ENCODE measurements at regions not wholly inside any gene's neighbourhood (a gene's known extent, or its start where the extent isn't known, plus 50 kb on each side); places are given as distances from the start of the nearest gene placed in this dataset.

GRCh38 chr14:71507681-71508080 lies 424.5 kb upstream of the RGS6 start:
- Histone ChIP-seq H2AFZ (ENCODE audit: low read depth, low read length, severe bottlenecking) (no peak overlapping the region), H3K9ac (ENCODE audit: low read length) (no peak overlapping the region), H3K4me3 (ENCODE audit: insufficient read depth, low read length, poor library complexity, severe bottlenecking) (no peak overlapping the region), H3K27me3 (ENCODE audit: low read length) (no peaks in the 10 kb centered on the region), H3K4me2 (ENCODE audit: low read depth, low read length, poor library complexity, severe bottlenecking) (no peak overlapping the region), H3K9me2 (replicated peaks; ENCODE audit: insufficient read depth, low read length) (no peaks in the 10 kb centered on the region), H3K9me3 (ENCODE audit: insufficient read depth, low read length) (no peaks in the 10 kb centered on the region), H3K27ac (ENCODE audit: low read depth, low read length) (no peak overlapping the region), H4K20me1 (ENCODE audit: low read depth, low read length) (no peaks in the 10 kb centered on the region), H3K36me3 (ENCODE audit: low read length) (no peaks in the 10 kb centered on the region), H3K79me2 (ENCODE audit: insufficient read depth, low read length) (no peaks in the 10 kb centered on the region), H3F3A (ENCODE audit: insufficient read depth) (no peaks in the 10 kb centered on the region)
- TF ChIP-seq CTCF (IDR thresholded peaks at IDR 0.05; ENCODE audit: insufficient read depth, low read length, poor library complexity, severe bottlenecking) (no peak), EZH2phosphoT487 (conservative IDR thresholded peaks at IDR 0.05; ENCODE audit: low read length) (no peak)

GRCh38 chr14:71508901-71509300 lies 423.3 kb upstream of the RGS6 start:
- H3K27ac ChIP-seq (ENCODE audit: low read depth, low read length): no peak overlapping the region
- no peak for TF ChIP-seq CTCF (IDR thresholded peaks at IDR 0.05; ENCODE audit: insufficient read depth, low read length, poor library complexity, severe bottlenecking)
- TF ChIP-seq EZH2phosphoT487 (conservative IDR thresholded peaks at IDR 0.05; ENCODE audit: low read length): no peak
- H4K20me1 ChIP-seq (ENCODE audit: low read depth, low read length): no peaks in the 10 kb centered on the region
- H3F3A ChIP-seq (ENCODE audit: insufficient read depth): no peaks in the 10 kb centered on the region
- no peaks in the 10 kb centered on the region for H3K36me3 ChIP-seq (ENCODE audit: low read length)
- H3K4me2 ChIP-seq (ENCODE audit: low read depth, low read length, poor library complexity, severe bottlenecking): no peak overlapping the region
- no peak overlapping the region for H3K4me3 ChIP-seq (ENCODE audit: insufficient read depth, low read length, poor library complexity, severe bottlenecking)
- H3K79me2 ChIP-seq (ENCODE audit: insufficient read depth, low read length): no peaks in the 10 kb centered on the region
- H3K27me3 ChIP-seq (ENCODE audit: low read length): no peaks in the 10 kb centered on the region
- H2AFZ ChIP-seq (ENCODE audit: low read depth, low read length, severe bottlenecking): no peak overlapping the region
- no peaks in the 10 kb centered on the region for H3K9me3 ChIP-seq (ENCODE audit: insufficient read depth, low read length)
- no peaks in the 10 kb centered on the region for H3K9me2 ChIP-seq (replicated peaks; ENCODE audit: insufficient read depth, low read length)
- no peak overlapping the region for H3K9ac ChIP-seq (ENCODE audit: low read length)

DNA sequence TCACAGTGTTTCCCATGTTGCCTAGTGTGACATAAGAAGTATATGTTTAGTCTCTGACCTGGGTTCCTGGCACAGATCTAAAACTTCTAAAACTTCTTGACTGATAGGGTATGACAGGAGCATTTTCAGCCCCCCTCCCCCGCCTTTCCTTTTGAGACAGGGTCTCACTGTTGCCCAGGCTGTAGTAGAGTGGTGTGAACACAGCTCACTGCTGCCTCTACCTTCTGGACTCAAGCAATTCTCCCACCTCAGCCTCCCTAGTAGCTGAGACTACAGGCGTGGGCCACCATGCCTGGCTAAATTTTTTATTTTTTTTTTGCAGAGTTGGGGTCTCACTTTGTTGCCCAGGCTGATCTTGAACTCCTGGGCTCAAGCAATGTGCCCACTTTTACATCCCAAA lies 421.1 kb upstream of the RGS6 start:
- Histone ChIP-seq H3K4me2 (ENCODE audit: low read depth, low read length, poor library complexity, severe bottlenecking) (no peak overlapping the region), H3K4me3 (ENCODE audit: insufficient read depth, low read length, poor library complexity, severe bottlenecking) (no peak overlapping the region), H3K36me3 (ENCODE audit: low read length) (no peaks in the 10 kb centered on the region), H3K27me3 (ENCODE audit: low read length) (no peaks in the 10 kb centered on the region), H3K9ac (ENCODE audit: low read length) (no peak overlapping the region), H3F3A (ENCODE audit: insufficient read depth) (no peaks in the 10 kb centered on the region), H2AFZ (ENCODE audit: low read depth, low read length, severe bottlenecking) (no peak overlapping the region), H3K9me3 (ENCODE audit: insufficient read depth, low read length) (no peaks in the 10 kb centered on the region), H3K9me2 (replicated peaks; ENCODE audit: insufficient read depth, low read length) (no peaks in the 10 kb centered on the region), H3K79me2 (ENCODE audit: insufficient read depth, low read length) (no peaks in the 10 kb centered on the region), H4K20me1 (ENCODE audit: low read depth, low read length) (no peaks in the 10 kb centered on the region), H3K27ac (ENCODE audit: low read depth, low read length) (no peak overlapping the region)
- TF ChIP-seq CTCF (IDR thresholded peaks at IDR 0.05; ENCODE audit: insufficient read depth, low read length, poor library complexity, severe bottlenecking): no peak
- TF ChIP-seq EZH2phosphoT487 (conservative IDR thresholded peaks at IDR 0.05; ENCODE audit: low read length): no peak

All from SU-DHL-6 (cell line).